GM18505 (cell line): ENCODE measurements at regions not wholly inside any gene's neighbourhood (a gene's known extent, or its start where the extent isn't known, plus 50 kb on each side); places are given as distances from the start of the nearest gene placed in this dataset.

Source experiments
- ATAC-seq: cut with Tn5 transposase; IDR thresholded peaks from one replicate; pipeline ENCODE4 v1.9.1; 2021; ENCODE audit not compliant: unreplicated experiment
- POLR2A ChIP-seq: IDR thresholded peaks from 4 replicates; pipeline ENCODE4 v1.6.1; 2011; ENCODE audit warnings: borderline replicate concordance; ENCODE audit not compliant: insufficient read depth, insufficient read length; ENCODE audit errors: extremely low read depth

- no peak for ATAC-seq
- TF ChIP-seq POLR2A = no peak
These were observed 138.2 kb upstream of the DTNBP1 start for GRCh38 chr6:15800841-15801617.

- no peak for ATAC-seq
- no peak for TF ChIP-seq POLR2A
These were observed 135.9 kb upstream of the DTNBP1 start for GRCh38 chr6:15798533-15799255.

- no peak for TF ChIP-seq POLR2A
- ATAC-seq = no peak
These were observed 134.0 kb upstream of the DTNBP1 start for GRCh38 chr6:15796844-15797243.

GRCh38 chr6:15796130-15796771 lies 133.4 kb upstream of the DTNBP1 start:
- no peak for ATAC-seq
- TF ChIP-seq POLR2A = no peak

- no peak for ATAC-seq
- no peak for TF ChIP-seq POLR2A
These were observed 131.0 kb upstream of the DTNBP1 start for GRCh38 chr6:15793826-15794225.

- ATAC-seq = no peak
- TF ChIP-seq POLR2A = no peak
These were observed 130.5 kb upstream of the DTNBP1 start for GRCh38 chr6:15793288-15793687.

GRCh38 chr6:15792842-15793241 lies 130.0 kb upstream of the DTNBP1 start:
- TF ChIP-seq POLR2A = no peak
- no peak for ATAC-seq

GRCh38 chr6:15791448-15792181 lies 128.8 kb upstream of the DTNBP1 start:
- no peak for TF ChIP-seq POLR2A
- ATAC-seq = no peak

- no peak for ATAC-seq
- no peak for TF ChIP-seq POLR2A
These were observed 127.3 kb upstream of the DTNBP1 start for GRCh38 chr6:15790116-15790515.

- ATAC-seq = no peak
- no peak for TF ChIP-seq POLR2A
These were observed 124.0 kb upstream of the DTNBP1 start for GRCh38 chr6:15786846-15787245.

- ATAC-seq = no peak
- no peak for TF ChIP-seq POLR2A
These were observed 120.7 kb upstream of the DTNBP1 start for GRCh38 chr6:15783484-15783883.

GRCh38 chr6:15781890-15782289 lies 119.1 kb upstream of the DTNBP1 start:
- ATAC-seq = no peak

GRCh38 chr6:15781333-15781732 lies 118.5 kb upstream of the DTNBP1 start:
- no peak for ATAC-seq
- no peak for TF ChIP-seq POLR2A

More at GRCh38 chr6:15781890-15782289, 119.1 kb upstream of the DTNBP1 start:
- TF ChIP-seq POLR2A = no peak
